B cell (primary cell): ENCODE measurements at regions not wholly inside any gene's neighbourhood (a gene's known extent, or its start where the extent isn't known, plus 50 kb on each side); places are given as distances from the start of the nearest gene placed in this dataset.

Source experiments
- ATAC-seq: fragments of 200-7000 bp; cut with Tn5 transposase; one replicate; pipeline ENCODE4 v1.10.0; 2021; ENCODE audit warnings: low read depth, mild to moderate bottlenecking, moderate number of reproducible peaks, moderate library complexity
- CTCF ChIA-PET: fragments of 350-600 bp; sonication (Branson Sonifier 250); formaldehyde crosslinking; loops from one replicate; lab custom pipeline; 2021; ENCODE audit warnings: antibody characterized with exemption, inconsistent platforms; lab: Charles Lee
- POLR2A ChIA-PET: fragments of 350-600 bp; sonication (Branson Sonifier 250); formaldehyde crosslinking; loops from one replicate; lab custom pipeline; 2021; ENCODE audit warnings: antibody characterized with exemption; lab: Charles Lee
- DNase-seq: peaks from one replicate; pipeline ENCODE4 v3.0.0; 2013
- H2AFZ ChIP-seq: 2 replicates; pipeline ENCODE4 v1.6.1; 2012; ENCODE audit warnings: mild to moderate bottlenecking, low read depth, low read length; ENCODE audit not compliant: insufficient read depth, poor library complexity, severe bottlenecking
- H3K27ac ChIP-seq, 2 donors: 1 replicate in 1 of 2; 2 replicates in 1 of 2; pipeline ENCODE4 v1.5.1; 2012 to 2013; ENCODE audit warnings: low read length in 2 of 2, mild to moderate bottlenecking in 2 of 2, moderate library complexity in 1 of 2
- H3K27me3 ChIP-seq, 4 experiments: fragments of 200-600 bp in 1 of 4; sonication (generic) in 1 of 4; replicated peaks in 1 of 4; 1 replicate in 2 of 4; 2 replicates in 2 of 4; pipeline versions ENCODE4 v1.6.1 to v1.7.0; 2013 to 2016; ENCODE audit warnings: low read length in 3 of 4, mild to moderate bottlenecking in 2 of 4, mixed read lengths in 1 of 4, moderate library complexity in 1 of 4; ENCODE audit not compliant: insufficient read depth in 4 of 4, control insufficient read depth in 3 of 4; ENCODE audit errors: control extremely low read depth in 1 of 4
- H3K36me3 ChIP-seq, 2 experiments: replicated peaks in 1 of 2; 1 replicate in 1 of 2; 2 replicates in 1 of 2; pipeline versions ENCODE4 v1.6.1 to v1.7.1; 2013; ENCODE audit warnings: low read length in 1 of 2; ENCODE audit not compliant: insufficient read depth in 2 of 2, control insufficient read depth in 1 of 2; ENCODE audit errors: control extremely low read depth in 1 of 2, extremely low read depth in 1 of 2
- H3K4me1 ChIP-seq, 2 donors: fragments of 200-600 bp in 1 of 2; sonication (generic) in 1 of 2; 1 replicate in 1 of 2; 2 replicates in 1 of 2; pipeline versions ENCODE4 v1.5.1 to v1.6.1; 2013 to 2017; ENCODE audit warnings: low read length in 2 of 2; ENCODE audit not compliant: control insufficient read depth in 2 of 2, insufficient read depth in 2 of 2
- H3K4me2 ChIP-seq: replicated peaks from 2 replicates; pipeline ENCODE3; 2012; ENCODE audit warnings: mild to moderate bottlenecking, low read depth, low read length; ENCODE audit not compliant: poor library complexity, severe bottlenecking
- H3K4me3 ChIP-seq, 5 experiments: fragments of 200-600 bp in 1 of 5; sonication (generic) in 1 of 5; 1 replicate in 3 of 5; 2 replicates in 2 of 5; pipeline versions ENCODE4 v1.5.1 to v1.7.0; 2011 to 2016; ENCODE audit warnings: low read length in 4 of 5, mild to moderate bottlenecking in 4 of 5, low read depth in 2 of 5, control low read depth in 1 of 5, moderate library complexity in 1 of 5; ENCODE audit not compliant: insufficient read depth in 1 of 5; ENCODE audit errors: control extremely low read depth in 1 of 5, extremely low read depth in 1 of 5
- H3K79me2 ChIP-seq: fragments of 200-600 bp; sonication (generic); one replicate; pipeline ENCODE4 v1.6.0; 2016; ENCODE audit warnings: low read length; ENCODE audit not compliant: control insufficient read depth, insufficient read depth
- H3K9ac ChIP-seq: fragments of 200-600 bp; sonication (generic); 2 replicates; pipeline ENCODE4 v1.6.1; 2017; ENCODE audit warnings: mild to moderate bottlenecking, low read length, moderate library complexity
- H3K9me3 ChIP-seq, 3 donors: one replicate each; pipeline versions ENCODE4 v1.6.1 to v1.7.1; 2013; ENCODE audit warnings: low read length in 2 of 3; ENCODE audit not compliant: control insufficient read depth in 2 of 3, insufficient read depth in 1 of 3; ENCODE audit errors: control extremely low read depth in 1 of 3
- H4K20me1 ChIP-seq: 2 replicates; pipeline ENCODE4 v1.6.0; 2012; ENCODE audit warnings: mild to moderate bottlenecking, low read length; ENCODE audit not compliant: insufficient read depth, control insufficient read depth, poor library complexity, severe bottlenecking
- H3K27ac Mint-ChIP-seq: one replicate; pipeline ENCODE4 v1.8.0; 2021; ENCODE audit warnings: mixed read lengths
- H3K27me3 Mint-ChIP-seq: one replicate; pipeline ENCODE4 v1.8.0; 2021; ENCODE audit warnings: mixed read lengths
- H3K4me1 Mint-ChIP-seq: one replicate; pipeline ENCODE4 v1.8.0; 2021; ENCODE audit warnings: mixed read lengths
- H3K4me3 Mint-ChIP-seq: one replicate; pipeline ENCODE4 v1.8.0; 2021; ENCODE audit warnings: mixed read lengths
- H3K9me3 Mint-ChIP-seq: one replicate; pipeline ENCODE4 v1.8.0; 2022; ENCODE audit warnings: mixed read lengths; ENCODE audit not compliant: insufficient read depth
- CTCF ChIP-seq: fragments of 200-600 bp; IDR thresholded peaks from one replicate; pipeline ENCODE4 v1.8.0; 2022; ENCODE audit warnings: antibody characterized with exemption, mild to moderate bottlenecking
- EZH2 ChIP-seq: IDR thresholded peaks from 2 replicates; pipeline ENCODE4 v1.6.1; 2012; ENCODE audit warnings: borderline replicate concordance, low read depth, mild to moderate bottlenecking, moderate library complexity, low read length; ENCODE audit not compliant: insufficient read depth, poor library complexity, severe bottlenecking
- WGBS: methylation state at CpG from one replicate; pipeline ENCODE4 v1.1.5; 2013; ENCODE audit warnings: missing lambda C conversion rate; ENCODE audit not compliant: insufficient coverage; 5-methylcytosine and 5-hydroxymethylcytosine counted together
- intact Hi-C: fragments of 100-400 bp; cut with micrococcal nuclease; formaldehyde crosslinking; loops from one replicate; pipeline ENCODE4 v1.10.0; 2022

- H3K4me1 Mint-ChIP-seq: no peaks in the 10 kb centered on the region
- ChIA-PET CTCF (no interaction called here), POLR2A (no interaction called here)
- no peaks in the 10 kb centered on the region for H3K36me3 ChIP-seq
- no peaks in the 10 kb centered on the region for H4K20me1 ChIP-seq
- WGBS: 86% methylated on average over 2 of the region's 4 CpGs
- no peaks in the 10 kb centered on the region for H3K4me1 ChIP-seq
- H3K27ac ChIP-seq: no peak overlapping the region
- intact Hi-C loops: no loop called here
- H3K4me3 Mint-ChIP-seq: no peak overlapping the region
- DNase-seq: no peak
- TF ChIP-seq CTCF (no peak), EZH2 (no peak)
- no peak for ATAC-seq
- H3K27me3 ChIP-seq: peaks cover 0 to 4% (median 0%) of the 10 kb centered on the region in 4 experiments
- H3K9me3 Mint-ChIP-seq: no peaks in the 10 kb centered on the region
- H3K4me2 ChIP-seq: no peak overlapping the region
- H3K9me3 ChIP-seq: no peaks in the 10 kb centered on the region
- peaks cover 7% of the 10 kb centered on the region for H3K27me3 Mint-ChIP-seq
- no peaks in the 10 kb centered on the region for H3K79me2 ChIP-seq
- no peak overlapping the region for H3K9ac ChIP-seq
- H3K4me3 ChIP-seq: no peak overlapping the region
- no peak overlapping the region for H2AFZ ChIP-seq
- H3K27ac Mint-ChIP-seq: no peak overlapping the region
Measured at GRCh38 chr5:72698481-72698880, 118.0 kb upstream of the TNPO1 start.

- ATAC-seq: no peak
- Mint-ChIP-seq H3K4me3 (no peak overlapping the region), H3K4me1 (no peaks in the 10 kb centered on the region), H3K9me3 (no peaks in the 10 kb centered on the region), H3K27me3 (peaks cover 12% of the 10 kb centered on the region), H3K27ac (no peak overlapping the region)
- no peak for DNase-seq
- TF ChIP-seq EZH2: no peak
- no peak for TF ChIP-seq CTCF
- Histone ChIP-seq H3K4me3 (no peak overlapping the region), H4K20me1 (no peaks in the 10 kb centered on the region), H3K79me2 (no peaks in the 10 kb centered on the region), H3K4me2 (no peak overlapping the region), H3K9me3 (no peaks in the 10 kb centered on the region), H3K9ac (no peak overlapping the region), H3K4me1 (no peaks in the 10 kb centered on the region), H2AFZ (no peak overlapping the region), H3K27ac (no peak overlapping the region), H3K27me3 (no peaks in the 10 kb centered on the region), H3K36me3 (no peaks in the 10 kb centered on the region)
- WGBS: 80% methylated on average over 1 of the region's 2 CpGs
- ChIA-PET POLR2A (no interaction called here), CTCF (no interaction called here)
- intact Hi-C loops: no loop called here
Measured at GRCh38 chr5:72697622-72698021, 118.8 kb upstream of the TNPO1 start.
